ENCODE measurements at regions not wholly inside any gene's neighbourhood (a gene's known extent, or its start where the extent isn't known, plus 50 kb on each side); places are given as distances from the start of the nearest gene placed in this dataset.

GRCh38 chr14:65206448-65207096 is 104.3 kb upstream of the MAX start:
- TF ChIP-seq SUZ12 (IDR thresholded peaks at IDR 0.05; ENCODE audit: extremely low read depth, insufficient read depth, insufficient read length) (no peak), ZNF274 (IDR thresholded peaks at IDR 0.05; ENCODE audit: low read depth, low read length) (no peak), YY1 (IDR thresholded peaks at IDR 0.05; ENCODE audit: insufficient read depth, insufficient read length) (no peak)
